ENCODE measurements at regions not wholly inside any gene's neighbourhood (a gene's known extent, or its start where the extent isn't known, plus 50 kb on each side); places are given as distances from the start of the nearest gene placed in this dataset.

DNA sequence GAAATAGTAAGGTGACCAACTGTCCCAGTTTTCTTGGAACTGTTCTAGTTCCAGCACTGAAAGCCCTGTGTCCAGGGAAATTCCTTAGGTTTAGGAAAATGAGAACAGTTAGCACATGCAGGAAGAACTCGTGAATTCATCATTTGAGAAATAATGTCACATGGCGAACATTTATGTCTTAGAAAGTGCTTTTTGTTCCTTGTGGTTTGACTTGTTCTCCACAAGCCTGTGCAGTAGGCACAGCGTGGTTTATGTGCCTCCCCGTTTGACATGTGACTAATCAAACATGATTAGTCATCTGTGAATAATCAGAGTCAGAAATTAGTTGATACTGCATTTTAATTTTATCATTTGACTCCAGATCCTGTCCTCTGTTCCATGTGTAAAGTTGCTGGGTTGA, 556.0 kb upstream of the CPEB2 start:
- Mint-ChIP-seq H3K4me1 (ENCODE audit: low read depth) (no peaks in the 10 kb centered on the region), H3K9me3 (ENCODE audit: low read depth) (no peaks in the 10 kb centered on the region), H3K4me3 (ENCODE audit: unreplicated experiment) (no peak overlapping the region), H3K27ac (ENCODE audit: unreplicated experiment) (no peak overlapping the region), H3K36me3 (ENCODE audit: low read depth) (no peaks in the 10 kb centered on the region), H3K27me3 (ENCODE audit: low read depth) (peaks cover 23% of the 10 kb centered on the region)
- DNase-seq (ENCODE audit: low spot score): no peak
- TF ChIP-seq, protein P1, sequence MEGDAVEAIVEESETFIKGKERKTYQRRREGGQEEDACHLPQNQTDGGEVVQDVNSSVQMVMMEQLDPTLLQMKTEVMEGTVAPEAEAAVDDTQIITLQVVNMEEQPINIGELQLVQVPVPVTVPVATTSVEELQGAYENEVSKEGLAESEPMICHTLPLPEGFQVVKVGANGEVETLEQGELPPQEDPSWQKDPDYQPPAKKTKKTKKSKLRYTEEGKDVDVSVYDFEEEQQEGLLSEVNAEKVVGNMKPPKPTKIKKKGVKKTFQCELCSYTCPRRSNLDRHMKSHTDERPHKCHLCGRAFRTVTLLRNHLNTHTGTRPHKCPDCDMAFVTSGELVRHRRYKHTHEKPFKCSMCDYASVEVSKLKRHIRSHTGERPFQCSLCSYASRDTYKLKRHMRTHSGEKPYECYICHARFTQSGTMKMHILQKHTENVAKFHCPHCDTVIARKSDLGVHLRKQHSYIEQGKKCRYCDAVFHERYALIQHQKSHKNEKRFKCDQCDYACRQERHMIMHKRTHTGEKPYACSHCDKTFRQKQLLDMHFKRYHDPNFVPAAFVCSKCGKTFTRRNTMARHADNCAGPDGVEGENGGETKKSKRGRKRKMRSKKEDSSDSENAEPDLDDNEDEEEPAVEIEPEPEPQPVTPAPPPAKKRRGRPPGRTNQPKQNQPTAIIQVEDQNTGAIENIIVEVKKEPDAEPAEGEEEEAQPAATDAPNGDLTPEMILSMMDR (IDR thresholded peaks at IDR 0.05): no peak

DNA sequence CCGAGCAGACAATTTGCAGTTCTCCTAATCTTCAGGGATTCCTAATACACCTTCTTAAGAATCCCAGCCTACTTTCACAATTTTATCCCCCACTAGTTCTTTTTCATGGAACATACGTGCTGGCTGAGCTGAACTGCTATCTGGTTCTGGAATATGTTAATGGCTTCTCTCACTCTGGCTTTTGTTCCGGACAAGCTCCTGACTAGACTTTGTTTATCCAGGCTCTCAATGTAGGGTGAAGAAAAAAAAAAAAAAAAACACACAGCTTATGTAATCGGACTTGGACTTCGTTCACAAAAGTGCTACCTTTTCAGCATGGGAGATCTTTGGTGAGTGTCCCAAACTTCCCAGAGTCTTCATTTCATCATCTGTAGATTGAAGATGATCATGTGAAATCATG, 555.4 kb upstream of the CPEB2 start:
- no peaks in the 10 kb centered on the region for H3K9me3 Mint-ChIP-seq (ENCODE audit: low read depth)

DNA sequence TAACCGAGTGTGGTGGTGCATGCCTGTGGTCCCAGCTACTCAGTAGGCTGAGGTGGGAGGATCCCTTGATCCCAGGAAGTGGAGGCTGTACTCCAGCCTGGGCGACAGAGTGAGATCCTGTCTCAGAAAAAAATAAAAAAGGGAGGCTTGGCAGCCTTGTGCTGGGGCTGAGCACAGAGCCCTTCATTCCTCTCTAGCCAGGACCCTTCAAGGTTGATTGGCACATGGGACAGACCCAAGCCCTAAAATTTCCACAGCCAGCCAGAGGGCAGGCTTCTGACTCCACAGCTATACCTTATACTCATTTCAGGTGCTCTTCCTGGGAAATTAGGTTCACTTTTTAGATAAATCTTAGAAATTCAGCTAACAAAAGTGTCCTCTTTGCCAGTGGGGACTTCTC, 553.0 kb upstream of the CPEB2 start:
- H3K4me1 Mint-ChIP-seq (ENCODE audit: low read depth): no peaks in the 10 kb centered on the region
- H3K9me3 Mint-ChIP-seq (ENCODE audit: low read depth): no peaks in the 10 kb centered on the region
- no peak for DNase-seq (ENCODE audit: low spot score)
- no peak overlapping the region for H3K27ac Mint-ChIP-seq (ENCODE audit: unreplicated experiment)
- H3K4me3 Mint-ChIP-seq (ENCODE audit: unreplicated experiment): no peak overlapping the region
- peaks cover 14% of the 10 kb centered on the region for H3K27me3 Mint-ChIP-seq (ENCODE audit: low read depth)
- no peaks in the 10 kb centered on the region for H3K36me3 Mint-ChIP-seq (ENCODE audit: low read depth)
- TF ChIP-seq, protein P1 (IDR thresholded peaks at IDR 0.05): no peak

More for the DNA sequence above, 555.4 kb upstream of the CPEB2 start:
- TF ChIP-seq, protein P1 (IDR thresholded peaks at IDR 0.05): no peak
- Mint-ChIP-seq H3K4me1 (ENCODE audit: low read depth) (no peaks in the 10 kb centered on the region), H3K4me3 (ENCODE audit: unreplicated experiment) (no peak overlapping the region), H3K27ac (ENCODE audit: unreplicated experiment) (no peak overlapping the region), H3K27me3 (ENCODE audit: low read depth) (peaks cover 20% of the 10 kb centered on the region), H3K36me3 (ENCODE audit: low read depth) (no peaks in the 10 kb centered on the region)
- no peak for DNase-seq (ENCODE audit: low spot score)

DNA sequence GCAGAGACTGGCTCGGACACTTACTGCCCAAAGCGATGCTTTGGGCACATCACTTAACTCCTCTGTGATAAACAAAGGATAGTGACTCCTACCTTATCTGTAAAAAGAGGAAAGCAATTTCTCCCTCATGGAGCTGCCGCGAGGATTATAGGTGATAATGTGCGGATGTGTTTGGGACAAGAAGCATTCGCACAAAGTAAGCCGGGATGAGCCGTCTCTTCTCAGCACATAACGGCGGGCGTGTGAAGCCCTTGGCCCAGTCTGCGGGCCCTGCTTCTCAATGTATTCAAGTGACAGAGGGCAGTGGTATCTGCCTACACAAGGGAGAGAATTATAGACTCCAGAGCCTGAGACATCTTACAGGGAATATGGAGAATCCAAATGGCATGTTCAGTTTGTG, 550.3 kb upstream of the CPEB2 start:
- Mint-ChIP-seq H3K36me3 (ENCODE audit: low read depth) (no peaks in the 10 kb centered on the region), H3K4me1 (ENCODE audit: low read depth) (no peaks in the 10 kb centered on the region), H3K4me3 (ENCODE audit: unreplicated experiment) (no peak overlapping the region), H3K27ac (ENCODE audit: unreplicated experiment) (no peak overlapping the region), H3K27me3 (ENCODE audit: low read depth) (peaks cover 14% of the 10 kb centered on the region), H3K9me3 (ENCODE audit: low read depth) (no peaks in the 10 kb centered on the region)
- TF ChIP-seq, protein P1 (IDR thresholded peaks at IDR 0.05): no peak
- DNase-seq (ENCODE audit: low spot score): no peak

DNA sequence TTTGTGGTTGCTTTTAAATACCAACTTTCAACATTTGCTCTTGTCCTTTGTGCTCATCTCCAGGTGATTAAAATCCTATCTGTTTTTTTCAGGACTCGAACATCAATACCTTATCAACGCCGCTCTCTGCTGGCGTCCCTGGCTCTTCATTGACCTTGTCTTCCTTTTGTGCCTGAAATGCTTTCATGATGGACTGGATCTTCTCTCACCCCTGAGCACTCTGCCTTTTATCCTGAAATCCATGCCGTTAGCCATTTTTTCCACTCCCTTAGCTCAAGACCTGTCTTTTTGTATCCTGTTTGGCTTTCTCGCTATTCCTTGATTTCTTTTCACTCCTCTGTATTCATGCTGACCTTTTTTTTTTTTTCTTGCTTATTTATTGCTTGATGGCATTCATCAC, 549.5 kb upstream of the CPEB2 start:
- Mint-ChIP-seq H3K4me3 (ENCODE audit: unreplicated experiment) (no peak overlapping the region), H3K4me1 (ENCODE audit: low read depth) (no peaks in the 10 kb centered on the region), H3K27ac (ENCODE audit: unreplicated experiment) (no peak overlapping the region), H3K27me3 (ENCODE audit: low read depth) (peaks cover 12% of the 10 kb centered on the region), H3K9me3 (ENCODE audit: low read depth) (no peaks in the 10 kb centered on the region), H3K36me3 (ENCODE audit: low read depth) (no peaks in the 10 kb centered on the region)
- no peak for DNase-seq (ENCODE audit: low spot score)
- TF ChIP-seq, protein P1 (IDR thresholded peaks at IDR 0.05): no peak

Measured in chondrocyte (in vitro differentiated cells).